Neural crest cell (in vitro differentiated cells): ENCODE measurements at regions not wholly inside any gene's neighbourhood (a gene's known extent, or its start where the extent isn't known, plus 50 kb on each side); places are given as distances from the start of the nearest gene placed in this dataset.

Source experiments
- DNase-seq: peaks from one replicate; pipeline ENCODE4 v3.0.0; 2021; ENCODE audit warnings: low read depth, mixed read lengths, low spot score
- H3K27ac Mint-ChIP-seq: one replicate; pipeline ENCODE4 v1.8.0; 2021; ENCODE audit warnings: mild to moderate bottlenecking, mixed read lengths; ENCODE audit not compliant: unreplicated experiment
- H3K27me3 Mint-ChIP-seq: 2 replicates; pipeline ENCODE4 v1.8.0; 2021; ENCODE audit warnings: low read depth, mild to moderate bottlenecking, mixed read lengths
- H3K36me3 Mint-ChIP-seq: 2 replicates; pipeline ENCODE4 v1.8.0; 2021; ENCODE audit warnings: low read depth, mild to moderate bottlenecking, mixed read lengths
- H3K4me1 Mint-ChIP-seq: 2 replicates; pipeline ENCODE4 v1.8.0; 2021; ENCODE audit warnings: mixed read lengths
- H3K4me3 Mint-ChIP-seq: one replicate; pipeline ENCODE4 v1.8.0; 2021; ENCODE audit warnings: mild to moderate bottlenecking, mixed read lengths
- H3K9me3 Mint-ChIP-seq: 2 replicates; pipeline ENCODE4 v1.8.0; 2021; ENCODE audit warnings: mixed read lengths
- TF ChIP-seq, protein P1 (sequence below): fragments of 200-600 bp; sonication (generic); conservative IDR thresholded peaks from 2 replicates; pipeline ENCODE4 v1.5.0; 2021; ENCODE audit warnings: antibody characterized with exemption, mild to moderate bottlenecking

DNA sequence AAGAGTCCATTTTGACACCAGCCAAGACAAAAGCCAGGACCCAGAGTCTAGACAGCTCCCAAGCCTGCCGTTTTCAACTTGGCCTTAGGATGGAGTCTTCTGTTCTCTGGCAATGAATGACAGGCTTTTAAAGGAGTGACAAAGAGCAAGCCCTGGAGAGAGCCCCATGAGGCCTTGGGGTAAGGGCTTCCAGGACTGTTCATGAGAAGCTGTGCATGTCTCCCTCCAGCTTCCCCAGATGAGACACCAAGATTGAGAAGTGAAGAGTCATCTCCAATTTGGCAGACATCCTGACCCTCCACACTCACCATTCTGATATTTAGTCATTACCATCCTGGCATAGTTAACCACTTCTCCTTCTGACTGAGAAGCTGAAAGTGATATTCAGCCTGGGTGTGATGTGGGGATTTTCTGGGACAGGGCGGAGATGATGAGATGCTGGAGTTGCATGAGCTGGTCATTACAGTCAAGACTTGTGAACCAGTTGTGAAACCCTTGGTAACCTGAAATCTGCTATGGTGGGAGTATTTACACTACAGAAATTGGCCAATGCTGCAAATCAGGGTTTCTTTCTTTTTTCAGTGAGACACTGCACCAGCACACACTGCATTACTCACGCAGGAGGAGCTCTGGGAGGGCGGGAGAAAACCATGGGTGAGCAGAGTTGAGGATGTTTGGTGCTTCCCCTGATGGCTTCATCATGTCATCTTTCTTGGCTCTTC is 77.8 kb downstream of the VCPKMT start:
- Mint-ChIP-seq H3K27me3 (no peaks in the 10 kb centered on the region), H3K9me3 (peaks cover 4% of the 10 kb centered on the region), H3K36me3 (no peaks in the 10 kb centered on the region), H3K27ac (no peak overlapping the region), H3K4me3 (no peak overlapping the region), H3K4me1 (peaks cover 8% of the 10 kb centered on the region)
- TF ChIP-seq, protein P1, sequence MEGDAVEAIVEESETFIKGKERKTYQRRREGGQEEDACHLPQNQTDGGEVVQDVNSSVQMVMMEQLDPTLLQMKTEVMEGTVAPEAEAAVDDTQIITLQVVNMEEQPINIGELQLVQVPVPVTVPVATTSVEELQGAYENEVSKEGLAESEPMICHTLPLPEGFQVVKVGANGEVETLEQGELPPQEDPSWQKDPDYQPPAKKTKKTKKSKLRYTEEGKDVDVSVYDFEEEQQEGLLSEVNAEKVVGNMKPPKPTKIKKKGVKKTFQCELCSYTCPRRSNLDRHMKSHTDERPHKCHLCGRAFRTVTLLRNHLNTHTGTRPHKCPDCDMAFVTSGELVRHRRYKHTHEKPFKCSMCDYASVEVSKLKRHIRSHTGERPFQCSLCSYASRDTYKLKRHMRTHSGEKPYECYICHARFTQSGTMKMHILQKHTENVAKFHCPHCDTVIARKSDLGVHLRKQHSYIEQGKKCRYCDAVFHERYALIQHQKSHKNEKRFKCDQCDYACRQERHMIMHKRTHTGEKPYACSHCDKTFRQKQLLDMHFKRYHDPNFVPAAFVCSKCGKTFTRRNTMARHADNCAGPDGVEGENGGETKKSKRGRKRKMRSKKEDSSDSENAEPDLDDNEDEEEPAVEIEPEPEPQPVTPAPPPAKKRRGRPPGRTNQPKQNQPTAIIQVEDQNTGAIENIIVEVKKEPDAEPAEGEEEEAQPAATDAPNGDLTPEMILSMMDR, result no peak
- no peak for DNase-seq

DNA sequence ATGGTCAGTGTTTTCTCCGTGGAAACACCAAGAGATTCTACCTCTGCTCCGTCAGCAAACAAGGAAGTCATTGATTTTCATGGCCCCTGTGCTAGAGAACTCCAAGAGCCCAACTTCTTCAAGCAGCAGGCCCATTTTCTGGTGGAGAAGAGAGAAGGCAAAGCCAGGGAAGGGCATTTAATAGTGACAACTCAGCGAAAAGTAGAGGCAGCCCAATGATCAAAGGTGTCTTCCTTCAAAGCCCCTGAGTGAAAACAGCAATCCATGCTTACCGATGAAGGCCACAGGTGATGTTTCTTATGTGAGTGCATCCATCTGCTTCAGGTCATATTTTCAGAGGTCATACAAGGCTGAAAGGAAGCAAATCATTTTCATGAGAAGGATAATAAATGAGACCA is 77.3 kb downstream of the VCPKMT start:
- DNase-seq, result no peak
- H3K27ac Mint-ChIP-seq, result no peak overlapping the region
- H3K4me3 Mint-ChIP-seq, result no peak overlapping the region
- H3K9me3 Mint-ChIP-seq, result peaks cover 4% of the 10 kb centered on the region
- no peaks in the 10 kb centered on the region for H3K36me3 Mint-ChIP-seq
- no peaks in the 10 kb centered on the region for H3K27me3 Mint-ChIP-seq
- H3K4me1 Mint-ChIP-seq, result peaks cover 8% of the 10 kb centered on the region
- TF ChIP-seq, protein P1, result no peak

DNA sequence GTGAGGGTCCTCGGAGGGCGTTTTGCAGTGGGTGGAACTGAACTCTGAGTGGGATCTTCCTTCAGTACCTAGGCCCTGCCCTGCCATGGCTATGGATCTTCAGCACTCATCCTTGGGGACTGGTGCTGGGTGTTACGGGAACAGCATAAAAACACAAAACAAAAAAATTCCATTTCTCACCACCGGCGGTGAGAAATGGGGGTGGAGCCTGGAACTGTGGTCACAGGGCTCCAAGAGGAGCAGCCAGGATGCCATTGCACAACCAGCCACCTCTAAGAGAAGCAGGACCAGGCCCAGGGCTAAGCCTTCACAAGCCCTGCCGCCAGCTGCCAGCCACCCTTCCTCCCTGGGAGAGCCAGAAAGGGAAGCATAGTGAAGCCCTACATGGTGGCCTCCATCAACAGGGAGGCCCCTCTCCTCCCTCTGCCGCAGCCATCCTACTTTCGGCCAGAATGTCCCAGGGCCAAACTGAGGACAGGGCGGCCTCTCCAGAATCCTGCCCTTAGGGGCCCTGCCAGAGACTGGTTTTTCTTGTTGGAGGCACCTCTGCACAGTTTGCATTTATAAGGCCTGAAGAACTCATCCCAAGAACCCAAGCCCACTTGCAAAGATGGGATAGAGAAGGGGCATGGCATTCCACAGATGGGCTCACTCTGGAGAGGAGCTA is 76.5 kb downstream of the VCPKMT start:
- DNase-seq, result no peak
- H3K27me3 Mint-ChIP-seq, result no peaks in the 10 kb centered on the region
- TF ChIP-seq, protein P1, result no peak
- H3K4me1 Mint-ChIP-seq, result peaks cover 8% of the 10 kb centered on the region
- H3K36me3 Mint-ChIP-seq, result no peaks in the 10 kb centered on the region
- peaks cover 4% of the 10 kb centered on the region for H3K9me3 Mint-ChIP-seq
- H3K27ac Mint-ChIP-seq, result no peak overlapping the region
- no peak overlapping the region for H3K4me3 Mint-ChIP-seq

DNA sequence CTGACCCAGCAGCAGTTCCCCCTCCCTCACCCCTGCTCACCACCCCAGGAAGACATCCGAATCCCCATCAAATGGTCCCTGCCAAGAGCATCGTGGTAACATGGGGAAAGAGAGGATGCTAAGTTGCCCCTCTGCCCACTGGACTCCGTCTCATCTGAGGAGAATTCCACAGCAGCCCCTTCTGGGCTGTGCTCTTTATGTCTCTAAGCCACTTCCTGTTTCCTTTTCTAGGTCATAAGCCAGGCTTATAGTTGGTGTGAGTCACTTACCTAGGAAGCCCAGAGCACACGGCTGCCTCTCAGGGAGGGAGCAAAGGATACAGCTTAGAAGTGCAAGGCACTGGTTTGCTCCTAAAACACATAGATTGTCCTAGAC is 76.0 kb downstream of the VCPKMT start:
- H3K36me3 Mint-ChIP-seq, result no peaks in the 10 kb centered on the region
- DNase-seq, result no peak
- TF ChIP-seq, protein P1, result no peak
- H3K4me3 Mint-ChIP-seq, result no peak overlapping the region
- H3K4me1 Mint-ChIP-seq, result peaks cover 10% of the 10 kb centered on the region
- no peak overlapping the region for H3K27ac Mint-ChIP-seq
- peaks cover 4% of the 10 kb centered on the region for H3K9me3 Mint-ChIP-seq
- H3K27me3 Mint-ChIP-seq, result no peaks in the 10 kb centered on the region

DNA sequence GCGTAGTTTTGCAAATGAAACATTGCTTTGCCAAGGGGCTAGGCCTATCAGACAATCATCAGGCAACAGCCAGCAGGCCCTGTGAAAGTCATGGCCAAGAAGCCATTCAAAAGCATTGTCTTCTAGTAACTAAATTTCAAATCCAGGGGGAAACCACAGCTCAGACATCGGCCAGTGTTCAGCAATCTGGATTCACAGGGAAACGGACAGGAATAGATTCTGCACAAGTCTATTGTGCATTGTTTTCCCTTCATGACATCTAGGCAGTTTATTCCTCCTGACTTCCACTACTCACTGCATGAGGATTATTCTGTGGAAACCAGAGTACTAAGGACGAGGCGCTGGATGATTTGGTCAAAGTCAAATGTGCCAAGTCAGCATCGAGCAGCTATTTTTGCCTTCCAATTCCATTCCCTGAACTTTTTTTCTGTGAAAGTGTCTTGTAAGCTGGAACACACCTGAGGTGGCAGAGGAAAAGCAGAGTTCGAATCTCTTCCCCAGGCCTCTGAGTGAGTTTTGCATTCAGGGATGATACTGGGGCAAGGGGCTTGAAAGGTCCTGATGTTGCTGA is 75.4 kb downstream of the VCPKMT start:
- Mint-ChIP-seq H3K4me3 (no peak overlapping the region), H3K27ac (peak overlapping the region; percentile 50), H3K36me3 (no peaks in the 10 kb centered on the region), H3K9me3 (peaks cover 4% of the 10 kb centered on the region), H3K27me3 (no peaks in the 10 kb centered on the region), H3K4me1 (peaks cover 12% of the 10 kb centered on the region)
- TF ChIP-seq, protein P1, result no peak
- DNase-seq, result no peak
